OCI-LY3 (cell line): ENCODE measurements at regions not wholly inside any gene's neighbourhood (a gene's known extent, or its start where the extent isn't known, plus 50 kb on each side); places are given as distances from the start of the nearest gene placed in this dataset.

ENCODE experiments used
- H2AFZ ChIP-seq: fragments of 200-600, 300-600 bp; shearing (Covaris generic); 2 replicates; pipeline ENCODE4 v1.6.0; 2014; ENCODE audit warnings: antibody characterized with exemption, low read depth, low read length
- H3K27ac ChIP-seq: fragments of 200-600, 300-600 bp; sonication (generic); 2 replicates; pipeline ENCODE4 v1.5.1; 2014; ENCODE audit warnings: mild to moderate bottlenecking, low read length, moderate library complexity, mixed read lengths
- H3K27me3 ChIP-seq: fragments of 200-600, 300-600 bp; sonication (generic); 2 replicates; pipeline ENCODE4 v1.6.1; 2014; ENCODE audit warnings: low read depth, low read length, mixed read lengths
- H3K36me3 ChIP-seq: fragments of 200-600, 300-600 bp; sonication (generic); replicated peaks from 2 replicates; pipeline ENCODE3; 2014; ENCODE audit warnings: low read depth, low read length, mixed read lengths
- H3K4me1 ChIP-seq: fragments of 300-600, 200-600 bp; sonication (generic); 2 replicates; pipeline ENCODE4 v1.6.1; 2014; ENCODE audit warnings: low read length, mixed read lengths
- H3K4me2 ChIP-seq: fragments of 200-600, 300-600 bp; sonication (generic); 2 replicates; pipeline ENCODE4 v1.6.1; 2014; ENCODE audit warnings: low read length, mixed read lengths
- H3K4me3 ChIP-seq: fragments of 300-600, 200-600 bp; sonication (generic); 2 replicates; pipeline ENCODE4 v1.5.1; 2014; ENCODE audit warnings: antibody characterized with exemption, mild to moderate bottlenecking, low read length, moderate library complexity
- H3K79me2 ChIP-seq: fragments of 300-600, 200-600 bp; shearing (Covaris generic); 2 replicates; pipeline ENCODE4 v1.6.1; 2014; ENCODE audit warnings: mild to moderate bottlenecking, low read length, mixed read lengths
- H3K9ac ChIP-seq: fragments of 300-600, 200-600 bp; shearing (Covaris generic); 2 replicates; pipeline ENCODE4 v1.6.0; 2014; ENCODE audit warnings: mild to moderate bottlenecking, low read length, moderate library complexity
- H3K9me3 ChIP-seq: fragments of 200-600, 300-600 bp; shearing (Covaris generic); 2 replicates; pipeline ENCODE4 v1.6.1; 2014; ENCODE audit warnings: low read length, mixed read lengths; ENCODE audit not compliant: insufficient read depth
- H4K20me1 ChIP-seq: fragments of 200-600, 300-600 bp; sonication (generic); 2 replicates; pipeline ENCODE4 v1.6.1; 2016; ENCODE audit warnings: low read length, mixed read lengths; ENCODE audit not compliant: insufficient read depth
- CTCF ChIP-seq: fragments of 200-600, 300-600 bp; sonication (generic); IDR thresholded peaks from 2 replicates; pipeline ENCODE4 v1.5.1; 2014; ENCODE audit warnings: antibody characterized with exemption, low read length, low read depth
- EZH2phosphoT487 ChIP-seq: fragments of 200-600 bp; shearing (Covaris generic); IDR thresholded peaks from 2 replicates; pipeline ENCODE4 v1.6.1; 2018; ENCODE audit warnings: antibody characterized with exemption, mixed run types, low read depth

- Histone ChIP-seq H3K4me1 (peaks cover 21% of the 10 kb centered on the region), H3K27me3 (no peaks in the 10 kb centered on the region), H3K36me3 (no peaks in the 10 kb centered on the region), H2AFZ (no peak overlapping the region; the same call in 1 of the 2 replicates), H4K20me1 (no peaks in the 10 kb centered on the region), H3K9ac (no peak overlapping the region), H3K4me2 (no peak overlapping the region), H3K4me3 (no peak overlapping the region), H3K27ac (no peak overlapping the region), H3K9me3 (no peaks in the 10 kb centered on the region), H3K79me2 (no peaks in the 10 kb centered on the region)
- TF ChIP-seq EZH2phosphoT487 (no peak), CTCF (no peak)
Measured at GRCh38 chr5:147956064-147956841, 49.9 kb upstream of the C5orf46 start.
